Right atrium auricular region (tissue), 2 donors: ENCODE measurements at regions not wholly inside any gene's neighbourhood (a gene's known extent, or its start where the extent isn't known, plus 50 kb on each side); places are given as distances from the start of the nearest gene placed in this dataset.

Source experiments
- DNase-seq: peaks from one replicate; pipeline ENCODE4 v3.0.0-alpha.2; 2019; ENCODE audit warnings: low spot score
- H3K27ac ChIP-seq, 2 donors: fragments of 200-600 bp; sonication (generic); 1 replicate in 1 of 2; 2 replicates in 1 of 2; pipeline ENCODE4 v1.5.1; 2016 to 2019
- H3K27me3 ChIP-seq, 2 donors: fragments of 200-600 bp; sonication (generic); one replicate each; pipeline versions ENCODE4 v1.5.1 to v1.6.0; 2017 to 2019
- H3K36me3 ChIP-seq: fragments of 200-600 bp; sonication (generic); one replicate; pipeline ENCODE4 v1.5.1; 2016
- H3K4me1 ChIP-seq, 2 donors: fragments of 200-600 bp; sonication (generic); one replicate each; pipeline versions ENCODE4 v1.5.1 to v1.6.0; 2017 to 2019
- H3K4me3 ChIP-seq, 2 donors: fragments of 200-600 bp; sonication (generic); 1 replicate in 1 of 2; 2 replicates in 1 of 2; pipeline ENCODE4 v1.5.1; 2017 to 2019; ENCODE audit warnings: mild to moderate bottlenecking in 1 of 2, moderate library complexity in 1 of 2
- H3K9me3 ChIP-seq, 2 donors: fragments of 200-600 bp; sonication (generic); one replicate each; pipeline ENCODE4 v1.5.1; 2019
- TF ChIP-seq, protein P1 (sequence below), 2 donors: fragments of 200-600 bp; sonication (generic); IDR thresholded peaks; one replicate each; pipeline ENCODE4 v1.5.1; 2019; ENCODE audit warnings: antibody characterized with exemption in 2 of 2

DNA sequence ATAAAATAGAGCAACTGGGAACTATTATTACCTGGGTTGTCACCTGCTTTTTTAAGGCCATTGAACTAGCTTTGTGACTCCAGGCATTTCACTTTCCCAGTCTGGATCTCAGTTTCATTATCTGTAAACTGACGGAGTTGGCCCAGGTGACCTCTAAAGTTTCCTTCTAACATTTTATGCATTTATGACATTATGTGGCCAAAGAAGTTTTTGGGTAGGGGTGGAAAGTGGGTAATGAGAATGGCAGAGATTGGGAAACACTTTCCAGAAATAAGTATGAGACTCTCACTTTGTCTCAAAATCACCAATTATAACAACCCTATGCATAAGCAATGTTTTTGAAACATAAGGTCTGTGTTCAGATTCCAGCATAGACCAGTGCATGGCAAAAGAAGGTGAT is 99.1 kb upstream of the ARHGEF3 start:
- no peak for DNase-seq
- TF ChIP-seq, protein P1, sequence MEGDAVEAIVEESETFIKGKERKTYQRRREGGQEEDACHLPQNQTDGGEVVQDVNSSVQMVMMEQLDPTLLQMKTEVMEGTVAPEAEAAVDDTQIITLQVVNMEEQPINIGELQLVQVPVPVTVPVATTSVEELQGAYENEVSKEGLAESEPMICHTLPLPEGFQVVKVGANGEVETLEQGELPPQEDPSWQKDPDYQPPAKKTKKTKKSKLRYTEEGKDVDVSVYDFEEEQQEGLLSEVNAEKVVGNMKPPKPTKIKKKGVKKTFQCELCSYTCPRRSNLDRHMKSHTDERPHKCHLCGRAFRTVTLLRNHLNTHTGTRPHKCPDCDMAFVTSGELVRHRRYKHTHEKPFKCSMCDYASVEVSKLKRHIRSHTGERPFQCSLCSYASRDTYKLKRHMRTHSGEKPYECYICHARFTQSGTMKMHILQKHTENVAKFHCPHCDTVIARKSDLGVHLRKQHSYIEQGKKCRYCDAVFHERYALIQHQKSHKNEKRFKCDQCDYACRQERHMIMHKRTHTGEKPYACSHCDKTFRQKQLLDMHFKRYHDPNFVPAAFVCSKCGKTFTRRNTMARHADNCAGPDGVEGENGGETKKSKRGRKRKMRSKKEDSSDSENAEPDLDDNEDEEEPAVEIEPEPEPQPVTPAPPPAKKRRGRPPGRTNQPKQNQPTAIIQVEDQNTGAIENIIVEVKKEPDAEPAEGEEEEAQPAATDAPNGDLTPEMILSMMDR (IDR thresholded peaks at IDR 0.05), result no peak
- Histone ChIP-seq H3K27me3 (no peaks in the 10 kb centered on the region), H3K4me3 (no peak overlapping the region), H3K27ac (no peak overlapping the region), H3K9me3 (no peaks in the 10 kb centered on the region), H3K4me1 (no peaks in the 10 kb centered on the region), H3K36me3 (no peaks in the 10 kb centered on the region)

DNA sequence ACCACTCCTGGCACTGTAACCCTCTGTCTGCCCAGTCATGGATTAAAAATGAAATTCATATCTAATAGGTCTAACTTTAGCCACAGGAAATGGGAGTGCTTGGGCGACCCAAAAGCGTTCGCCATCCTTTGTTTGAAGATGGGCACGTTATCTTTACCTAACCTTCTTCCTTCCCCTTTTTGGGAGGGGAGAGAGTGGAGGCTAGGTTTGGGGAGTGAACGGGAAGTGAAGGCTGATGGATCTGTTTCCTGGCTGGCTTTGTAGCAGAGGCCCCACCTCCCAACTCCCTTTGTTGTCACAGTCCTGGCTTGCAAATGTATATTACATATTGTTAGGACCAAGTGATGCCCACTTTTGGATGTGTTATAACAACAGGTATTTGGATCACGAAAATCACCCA is 98.1 kb upstream of the ARHGEF3 start:
- H3K9me3 ChIP-seq, result no peaks in the 10 kb centered on the region
- H3K4me1 ChIP-seq, result peaks cover 0 to 5% of the 10 kb centered on the region in 2 donors
- TF ChIP-seq, protein P1 (IDR thresholded peaks at IDR 0.05), result no peak
- no peak for DNase-seq
- H3K36me3 ChIP-seq, result no peaks in the 10 kb centered on the region
- no peak overlapping the region for H3K27ac ChIP-seq
- no peaks in the 10 kb centered on the region for H3K27me3 ChIP-seq
- no peak overlapping the region for H3K4me3 ChIP-seq

DNA sequence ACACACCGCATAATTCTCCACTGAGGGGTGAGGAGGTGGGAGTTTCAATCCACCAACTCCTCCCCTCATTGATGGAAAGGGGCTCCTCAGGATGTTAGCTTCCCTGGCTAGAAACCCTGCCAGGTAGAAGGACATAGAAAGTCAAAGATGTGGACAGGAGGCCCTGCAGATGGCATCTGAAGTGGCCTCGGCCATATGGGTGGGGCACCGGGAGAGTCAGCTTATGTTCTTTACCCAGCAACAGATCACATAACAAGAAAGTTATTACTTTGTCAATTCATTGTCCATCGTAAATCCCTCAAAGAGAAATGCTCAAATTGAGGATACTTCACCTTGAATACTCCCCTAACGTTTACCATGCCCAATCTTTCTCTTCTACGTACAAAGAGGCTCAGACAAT is 97.3 kb upstream of the ARHGEF3 start:
- TF ChIP-seq, protein P1 (IDR thresholded peaks at IDR 0.05), result no peak
- H3K27me3 ChIP-seq, result no peaks in the 10 kb centered on the region
- no peak overlapping the region for H3K27ac ChIP-seq
- H3K36me3 ChIP-seq, result no peaks in the 10 kb centered on the region
- H3K4me1 ChIP-seq, result peaks cover 0 to 9% of the 10 kb centered on the region in 2 donors
- no peaks in the 10 kb centered on the region for H3K9me3 ChIP-seq
- no peak for DNase-seq
- no peak overlapping the region for H3K4me3 ChIP-seq

DNA sequence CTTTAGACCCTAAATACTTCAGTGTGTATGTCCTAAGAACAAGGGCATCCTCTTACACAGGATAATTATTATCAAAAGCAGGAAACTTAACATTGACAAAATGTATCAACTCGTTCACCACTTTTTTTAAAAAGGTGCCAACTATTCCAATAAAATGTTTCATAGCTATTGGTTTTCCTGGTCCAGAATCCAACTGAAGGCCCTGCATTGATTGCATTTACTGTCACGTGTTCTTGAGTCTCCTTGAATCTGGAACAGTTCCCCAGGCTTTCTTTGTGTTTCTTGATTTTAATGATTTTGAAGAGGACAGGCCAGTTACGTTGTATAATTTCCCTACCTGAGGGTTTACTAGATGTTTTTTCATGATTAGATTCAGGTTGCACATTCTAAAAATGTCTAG is 94.6 kb upstream of the ARHGEF3 start:
- no peaks in the 10 kb centered on the region for H3K27me3 ChIP-seq
- H3K9me3 ChIP-seq, result no peaks in the 10 kb centered on the region
- H3K4me1 ChIP-seq, result peaks cover 0 to 9% of the 10 kb centered on the region in 2 donors
- no peak overlapping the region for H3K4me3 ChIP-seq
- TF ChIP-seq, protein P1 (IDR thresholded peaks at IDR 0.05), result no peak
- no peak for DNase-seq
- H3K36me3 ChIP-seq, result no peaks in the 10 kb centered on the region
- H3K27ac ChIP-seq, result no peak overlapping the region

DNA sequence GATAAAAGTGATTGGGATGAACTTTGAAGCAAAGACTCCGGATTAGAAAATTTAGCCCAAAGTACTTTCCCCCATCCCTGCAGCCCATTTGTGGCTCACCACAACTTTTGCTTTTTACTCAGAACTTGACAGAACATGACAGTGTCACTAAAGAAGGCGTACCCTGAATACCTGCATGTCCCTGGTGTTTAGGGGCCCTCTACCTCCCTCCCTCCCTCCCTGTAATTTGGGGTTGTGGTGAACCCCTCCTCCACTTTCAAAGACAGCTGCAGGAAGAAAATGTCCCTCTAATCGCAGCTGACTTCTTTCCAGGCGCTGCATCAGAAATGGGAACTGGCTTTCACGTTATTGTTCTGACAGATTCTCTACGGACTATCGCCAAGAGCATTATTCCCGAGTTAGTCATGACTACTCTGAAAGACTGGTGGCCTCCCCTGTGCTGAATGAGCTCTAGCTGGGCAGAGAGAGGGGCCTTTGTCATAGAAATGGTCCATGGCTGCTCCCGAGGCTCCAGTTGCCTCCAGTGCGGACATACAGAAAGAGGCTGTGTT is 93.2 kb upstream of the ARHGEF3 start:
- no peak overlapping the region for H3K4me3 ChIP-seq
- peak overlapping the region in 1 of 2 donors; percentile 20 for H3K27ac ChIP-seq
- no peaks in the 10 kb centered on the region for H3K36me3 ChIP-seq
- H3K4me1 ChIP-seq, result peaks cover 0 to 9% of the 10 kb centered on the region in 2 donors
- H3K27me3 ChIP-seq, result no peaks in the 10 kb centered on the region
- DNase-seq, result no peak
- H3K9me3 ChIP-seq, result no peaks in the 10 kb centered on the region
- TF ChIP-seq, protein P1 (IDR thresholded peaks at IDR 0.05), result no peak

DNA sequence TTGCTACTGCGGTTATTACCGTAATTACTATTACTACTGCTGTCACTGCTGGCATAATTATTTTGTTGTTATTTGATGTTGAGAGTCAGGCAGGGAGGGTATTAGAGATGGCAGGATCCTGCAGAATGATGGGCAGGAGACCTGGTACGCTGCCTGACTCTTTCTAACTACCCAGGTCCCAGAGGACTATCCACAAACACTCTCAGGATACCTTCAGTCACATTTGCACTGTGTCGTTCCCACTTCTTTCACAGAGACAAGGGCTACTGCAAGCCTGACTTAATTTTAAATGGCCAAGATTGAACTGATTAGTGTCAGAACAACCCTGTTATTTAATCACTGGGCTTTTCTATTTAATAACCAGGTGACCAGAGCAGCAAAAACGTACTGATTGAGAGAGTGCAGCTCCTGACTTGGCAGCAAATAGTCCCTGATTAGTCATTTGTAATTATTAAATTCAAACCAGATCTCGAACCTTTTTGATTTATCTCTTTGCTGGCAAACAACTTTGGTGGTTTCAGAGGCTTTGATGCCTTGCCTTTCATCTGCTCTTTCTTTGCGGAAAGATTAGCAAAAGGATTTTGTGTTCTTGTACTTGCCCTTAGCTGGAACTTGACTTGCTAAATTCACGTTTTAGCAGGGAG is 88.8 kb upstream of the ARHGEF3 start:
- no peaks in the 10 kb centered on the region for H3K36me3 ChIP-seq
- no peaks in the 10 kb centered on the region for H3K27me3 ChIP-seq
- H3K9me3 ChIP-seq, result no peaks in the 10 kb centered on the region
- no peak overlapping the region for H3K27ac ChIP-seq
- no peak overlapping the region for H3K4me3 ChIP-seq
- no peak for DNase-seq
- peaks cover 0 to 12% of the 10 kb centered on the region in 2 donors for H3K4me1 ChIP-seq
- TF ChIP-seq, protein P1 (IDR thresholded peaks at IDR 0.05), result no peak
